Right lobe of liver (tissue), 4 donors: ENCODE measurements at regions not wholly inside any gene's neighbourhood (a gene's known extent, or its start where the extent isn't known, plus 50 kb on each side); places are given as distances from the start of the nearest gene placed in this dataset.

ENCODE experiments used
- CTCF ChIP-seq, 4 donors: fragments of 200-600 bp in 3 of 4; fragments of 450-650 bp in 1 of 4; IDR thresholded peaks; one replicate each; pipeline versions ENCODE4 v1.5.1 to v1.8.0; 2016 to 2022; ENCODE audit warnings: antibody characterized with exemption in 4 of 4, mild to moderate bottlenecking in 2 of 4
- POLR2A ChIP-seq: fragments of 450-650 bp; IDR thresholded peaks from one replicate; pipeline ENCODE4 v1.6.1; 2017; ENCODE audit warnings: antibody characterized with exemption, mild to moderate bottlenecking
- donor health status: DM: no; HTN: no; CAD: no.
- donor health status: DM: no; HTN: no; CAD: no.
- donor health status: DM: no; HTN: yes; CAD: no.

GRCh38 chr1:88571506-88571905 lies 112.6 kb upstream of the PKN2 start:
- TF ChIP-seq CTCF (IDR thresholded peaks at IDR 0.05) (no peak), POLR2A (no peak)
